A549 (cell line): ENCODE measurements at regions not wholly inside any gene's neighbourhood (a gene's known extent, or its start where the extent isn't known, plus 50 kb on each side); places are given as distances from the start of the nearest gene placed in this dataset.

Source experiments
- ATAC-seq, 2 experiments: fragments of 200-7000 bp in 1 of 2; fragments of >200 bp in 1 of 2; cut with Nextera tagmentation in 1 of 2; cut with Tn5 transposase in 1 of 2; 3 replicates each; pipeline versions ENCODE4 v1.8.0 to v1.9.1; 2018 to 2020; ENCODE audit warnings: mild to moderate bottlenecking in 1 of 2, moderate library complexity in 1 of 2
- CTCF ChIA-PET: fragments of 300-600 bp; sonication (Branson Sonifier 250); formaldehyde crosslinking; extraction: SDS; loops from one replicate; lab custom pipeline; 2021; ENCODE audit warnings: antibody characterized with exemption, inconsistent platforms; lab: Yijun Ruan, JAX
- POLR2A ChIA-PET: fragments of 350-600 bp; formaldehyde crosslinking; extraction: SDS; loops from one replicate; lab custom pipeline; 2021; ENCODE audit warnings: antibody characterized with exemption, inconsistent platforms; lab: Yijun Ruan, JAX
- DNase-seq, 2 experiments: peaks; one replicate each; pipeline versions ENCODE4 v3.0.0 to v3.0.0-alpha.2; 2011 to 2016; ENCODE audit warnings: low read depth in 1 of 2, low spot score in 1 of 2
- FAIRE-seq: peaks from 2 replicates; lab custom pipeline; 2011; peaks lifted over from hg19 to GRCh38; lab: Jason Lieb, UNC
- H3K27ac ChIP-seq, 2 experiments: fragments of >200 bp; sonication (Bioruptor Twin); formaldehyde crosslinking; 3 replicates each; pipeline ENCODE4 v1.5.1; 2016 to 2017
- H3K4me1 ChIP-seq: fragments of >200 bp; sonication (Bioruptor Twin); formaldehyde crosslinking; 3 replicates; pipeline ENCODE4 v1.6.1; 2016
- H3K4me2 ChIP-seq: fragments of >200 bp; sonication (Bioruptor Twin); formaldehyde crosslinking; 3 replicates; pipeline ENCODE4 v1.6.1; 2016
- H3K4me3 ChIP-seq: fragments of >200 bp; sonication (Bioruptor Twin); formaldehyde crosslinking; 3 replicates; pipeline ENCODE4 v1.5.1; 2016
- H3K9me3 ChIP-seq: fragments of >200 bp; sonication (Bioruptor Twin); formaldehyde crosslinking; 3 replicates; pipeline ENCODE4 v1.6.1; 2016
- BCL3 ChIP-seq: fragments of >200 bp; sonication (Bioruptor Twin); formaldehyde crosslinking; IDR thresholded peaks from 3 replicates; pipeline ENCODE4 v1.6.1; 2016
- CBX2 ChIP-seq: fragments of 200-600 bp; sonication (generic); IDR thresholded peaks from 2 replicates; pipeline ENCODE4 v1.6.1; 2016; ENCODE audit warnings: low read depth, mild to moderate bottlenecking, borderline replicate concordance
- CBX8 ChIP-seq: fragments of 200-600 bp; sonication (generic); IDR thresholded peaks from 2 replicates; pipeline ENCODE4 v1.6.1; 2016
- CEBPB ChIP-seq, 2 experiments: fragments of >200 bp in 1 of 2; sonication (Bioruptor Twin) in 1 of 2; formaldehyde crosslinking in 1 of 2; IDR thresholded peaks; 2 replicates each; pipeline ENCODE4 v1.6.1; 2012 to 2016
- EHMT2 ChIP-seq: fragments of 200-600 bp; sonication (generic); IDR thresholded peaks from 2 replicates; pipeline ENCODE4 v1.6.1; 2016; ENCODE audit warnings: antibody characterized with exemption, low read depth, mild to moderate bottlenecking, moderate library complexity
- ELK1 ChIP-seq: fragments of 150-350 bp; IDR thresholded peaks from 2 replicates; pipeline ENCODE4 v1.6.1; 2014; ENCODE audit warnings: low read depth, mild to moderate bottlenecking, low read length
- EP300 ChIP-seq, 2 experiments: fragments of >200 bp; sonication (Bioruptor Twin); formaldehyde crosslinking; IDR thresholded peaks; 2 replicates in 1 of 2; 3 replicates in 1 of 2; pipeline ENCODE4 v1.6.1; 2016 to 2017
- ESRRA ChIP-seq: fragments of 150-350 bp; IDR thresholded peaks from 2 replicates; pipeline ENCODE4 v1.6.1; 2014; ENCODE audit warnings: mild to moderate bottlenecking, low read length, borderline replicate concordance
- FOSB ChIP-seq: fragments of 250-450 bp; sonication (Bioruptor Pico); IDR thresholded peaks from 2 replicates; pipeline ENCODE4 v1.5.0; 2020; ENCODE audit warnings: mild to moderate bottlenecking, moderate library complexity
- FOXS1 ChIP-seq: fragments of 250-450 bp; sonication (Bioruptor Pico); IDR thresholded peaks from 2 replicates; pipeline ENCODE4 v1.5.0; 2020; ENCODE audit warnings: mild to moderate bottlenecking, moderate library complexity
- HDAC2 ChIP-seq: fragments of 200-600 bp; sonication (generic); IDR thresholded peaks from 2 replicates; pipeline ENCODE4 v1.6.1; 2016
- HES2 ChIP-seq: fragments of >200 bp; sonication (Bioruptor Twin); formaldehyde crosslinking; IDR thresholded peaks from 2 replicates; pipeline ENCODE4 v1.6.1; 2016
- HEYL ChIP-seq: fragments of 250-450 bp; sonication (Bioruptor Pico); IDR thresholded peaks from 2 replicates; pipeline ENCODE4 v1.8.0; 2021; ENCODE audit warnings: mild to moderate bottlenecking, moderate library complexity
- HMGXB4 ChIP-seq: fragments of 250-450 bp; sonication (Bioruptor Pico); IDR thresholded peaks from 2 replicates; pipeline ENCODE4 v1.5.0; 2021; ENCODE audit warnings: mild to moderate bottlenecking, moderate library complexity, borderline replicate concordance
- HOXB13 ChIP-seq: fragments of 250-450 bp; sonication (Bioruptor Pico); IDR thresholded peaks from 2 replicates; pipeline ENCODE4 v1.5.0; 2020; ENCODE audit warnings: low read depth, mild to moderate bottlenecking, moderate library complexity
- MYC ChIP-seq: IDR thresholded peaks from 2 replicates; pipeline ENCODE4 v1.6.1; 2012; ENCODE audit warnings: mild to moderate bottlenecking, inconsistent platforms, low read length, improper control_type of control experiment, borderline replicate concordance
- NR3C1 ChIP-seq: fragments of >200 bp; sonication (Bioruptor Twin); formaldehyde crosslinking; IDR thresholded peaks from 3 replicates; pipeline ENCODE4 v1.6.1; 2017
- PBX3 ChIP-seq: IDR thresholded peaks from 2 replicates; pipeline ENCODE4 v1.6.1; 2012
- POLR2A ChIP-seq: IDR thresholded peaks from 2 replicates; pipeline ENCODE4 v1.6.1; 2012; ENCODE audit warnings: mild to moderate bottlenecking, low read length
- RAD21 ChIP-seq, 2 experiments: fragments of >200 bp in 1 of 2; sonication (Bioruptor Twin) in 1 of 2; formaldehyde crosslinking in 1 of 2; IDR thresholded peaks in 1 of 2; conservative IDR thresholded peaks in 1 of 2; 2 replicates in 1 of 2; 3 replicates in 1 of 2; pipeline ENCODE4 v1.6.1; 2012 to 2018; ENCODE audit warnings: inconsistent platforms in 1 of 2
- ZC3H11A ChIP-seq: fragments of 450-650 bp; IDR thresholded peaks from 2 replicates; pipeline ENCODE4 v1.6.1; 2014; ENCODE audit warnings: antibody characterized with exemption, mild to moderate bottlenecking
- ZFP36 ChIP-seq: fragments of 450-650 bp; IDR thresholded peaks from 2 replicates; pipeline ENCODE4 v1.6.1; 2014; ENCODE audit warnings: borderline replicate concordance; ENCODE audit not compliant: partially characterized antibody
- ZNF302 ChIP-seq: fragments of 250-450 bp; sonication (Bioruptor Pico); IDR thresholded peaks from 2 replicates; pipeline ENCODE4 v1.9.0; 2021; ENCODE audit warnings: inconsistent platforms, mild to moderate bottlenecking, moderate library complexity
- ZSCAN20 ChIP-seq: fragments of 250-450 bp; sonication (Bioruptor Pico); IDR thresholded peaks from 2 replicates; pipeline ENCODE4 v1.8.0; 2022; ENCODE audit warnings: mild to moderate bottlenecking, moderate library complexity
- WGBS: methylation state at CpG from one replicate; pipeline ENCODE4 v1.1.6; 2017; ENCODE audit errors: missing lambda C conversion rate; 5-methylcytosine and 5-hydroxymethylcytosine counted together

- no peaks in the 10 kb centered on the region for H3K9me3 ChIP-seq
- FAIRE-seq (no peak), ATAC-seq (no peak), DNase-seq (no peak)
- 71% methylated on average over 4 of the region's 4 CpGs for WGBS
- no peak overlapping the region for H3K27ac ChIP-seq
- TF ChIP-seq ZSCAN20 (CRISPR knock-in tag), result no peak
- TF ChIP-seq EHMT2, result no peak
- no peak for TF ChIP-seq HOXB13 (CRISPR knock-in tag)
- no peak for TF ChIP-seq HMGXB4
- no peak for TF ChIP-seq ZNF302
- no peak for TF ChIP-seq POLR2A
- no peak for TF ChIP-seq FOSB (CRISPR knock-in tag)
- no peak for TF ChIP-seq CEBPB (IDR thresholded peaks at IDR 0.05)
- TF ChIP-seq ZFP36, result no peak
- TF ChIP-seq ESRRA, result no peak
- no peak for TF ChIP-seq PBX3
- H3K4me2 ChIP-seq, result no peak overlapping the region
- POLR2A ChIA-PET, result no interaction called here
- H3K4me1 ChIP-seq, result no peaks in the 10 kb centered on the region
- no peak overlapping the region for H3K4me3 ChIP-seq
- CTCF ChIA-PET, result no interaction called here
Observed at GRCh38 chr21:16866851-16867250, 646.0 kb upstream of the CXADR start.

GRCh38 chr21:16870103-16870502, 642.7 kb upstream of the CXADR start:
- TF ChIP-seq HES2 (no peak), CEBPB (IDR thresholded peaks at IDR 0.05) (no peak), NR3C1 (no peak), RAD21 (conservative IDR thresholded peaks at IDR 0.05 in 1 of 2, IDR thresholded peaks at IDR 0.05 in 1 of 2) (no peak), ELK1 (no peak), MYC (no peak), CBX2 (no peak), ZFP36 (no peak), EP300 (IDR thresholded peaks at IDR 0.05) (no peak), HDAC2 (no peak), ZNF302 (no peak), HMGXB4 (no peak), EHMT2 (no peak), CBX8 (no peak), BCL3 (no peak), HEYL (CRISPR knock-in tag) (no peak), ZC3H11A (no peak), FOXS1 (CRISPR knock-in tag) (no peak)
- CTCF ChIA-PET, result no interaction called here
- Histone ChIP-seq H3K27ac (no peak overlapping the region), H3K4me1 (no peaks in the 10 kb centered on the region), H3K9me3 (no peaks in the 10 kb centered on the region), H3K4me2 (no peak overlapping the region), H3K4me3 (no peak overlapping the region)
- 88% methylated on average over 1 of the region's 1 CpG for WGBS
- DNase-seq (no peak), FAIRE-seq (no peak), ATAC-seq (no peak)
- POLR2A ChIA-PET, result no interaction called here
